Chondrocyte (in vitro differentiated cells): ENCODE measurements at regions not wholly inside any gene's neighbourhood (a gene's known extent, or its start where the extent isn't known, plus 50 kb on each side); places are given as distances from the start of the nearest gene placed in this dataset.

ENCODE experiments used
- DNase-seq: peaks from one replicate; pipeline ENCODE4 v3.0.0; 2021; ENCODE audit warnings: mixed read lengths, low spot score
- H3K27ac Mint-ChIP-seq: one replicate; pipeline ENCODE4 v1.8.0; 2021; ENCODE audit warnings: mild to moderate bottlenecking, moderate library complexity, mixed read lengths; ENCODE audit not compliant: unreplicated experiment
- H3K27me3 Mint-ChIP-seq: 2 replicates; pipeline ENCODE4 v1.8.0; 2021; ENCODE audit warnings: low read depth, mixed read lengths
- H3K36me3 Mint-ChIP-seq: 2 replicates; pipeline ENCODE4 v1.8.0; 2021; ENCODE audit warnings: low read depth, mixed read lengths
- H3K4me1 Mint-ChIP-seq: 2 replicates; pipeline ENCODE4 v1.8.0; 2021; ENCODE audit warnings: low read depth, mild to moderate bottlenecking, mixed read lengths
- H3K4me3 Mint-ChIP-seq: one replicate; pipeline ENCODE4 v1.8.0; 2021; ENCODE audit warnings: mild to moderate bottlenecking, moderate library complexity, mixed read lengths; ENCODE audit not compliant: unreplicated experiment
- H3K9me3 Mint-ChIP-seq: 2 replicates; pipeline ENCODE4 v1.8.0; 2021; ENCODE audit warnings: low read depth, mixed read lengths
- CTCF ChIP-seq: fragments of 200-600 bp; sonication (generic); IDR thresholded peaks from 2 replicates; pipeline ENCODE4 v1.5.0; 2021; ENCODE audit warnings: antibody characterized with exemption, mild to moderate bottlenecking, moderate library complexity

- Mint-ChIP-seq H3K27ac (no peak overlapping the region), H3K9me3 (no peaks in the 10 kb centered on the region), H3K27me3 (no peaks in the 10 kb centered on the region), H3K4me3 (no peak overlapping the region), H3K4me1 (no peaks in the 10 kb centered on the region), H3K36me3 (no peaks in the 10 kb centered on the region)
- no peak for TF ChIP-seq CTCF
- DNase-seq, result no peak
Measured at GRCh38 chr6:147677647-147678046, 169.2 kb downstream of the SAMD5 start.

GRCh38 chr6:147678253-147678652, 169.8 kb downstream of the SAMD5 start:
- no peak overlapping the region for H3K4me3 Mint-ChIP-seq
- H3K36me3 Mint-ChIP-seq, result no peaks in the 10 kb centered on the region
- H3K27ac Mint-ChIP-seq, result no peak overlapping the region
- no peak for TF ChIP-seq CTCF
- H3K4me1 Mint-ChIP-seq, result no peaks in the 10 kb centered on the region
- DNase-seq, result no peak
- no peaks in the 10 kb centered on the region for H3K9me3 Mint-ChIP-seq
- H3K27me3 Mint-ChIP-seq, result no peaks in the 10 kb centered on the region

GRCh38 chr6:147684906-147685305, 176.4 kb downstream of the SAMD5 start:
- no peak overlapping the region for H3K4me3 Mint-ChIP-seq
- DNase-seq, result no peak
- H3K9me3 Mint-ChIP-seq, result no peaks in the 10 kb centered on the region
- H3K36me3 Mint-ChIP-seq, result no peaks in the 10 kb centered on the region
- TF ChIP-seq CTCF, result no peak
- no peaks in the 10 kb centered on the region for H3K4me1 Mint-ChIP-seq
- no peaks in the 10 kb centered on the region for H3K27me3 Mint-ChIP-seq
- no peak overlapping the region for H3K27ac Mint-ChIP-seq

- Mint-ChIP-seq H3K27me3 (no peaks in the 10 kb centered on the region), H3K36me3 (no peaks in the 10 kb centered on the region), H3K27ac (no peak overlapping the region), H3K9me3 (no peaks in the 10 kb centered on the region), H3K4me3 (no peak overlapping the region), H3K4me1 (peaks cover 6% of the 10 kb centered on the region)
- no peak for TF ChIP-seq CTCF
- DNase-seq, result no peak
Measured at GRCh38 chr6:147689398-147689797, 180.9 kb downstream of the SAMD5 start.

- H3K27ac Mint-ChIP-seq, result no peak overlapping the region
- H3K4me1 Mint-ChIP-seq, result peaks cover 6% of the 10 kb centered on the region
- no peak overlapping the region for H3K4me3 Mint-ChIP-seq
- H3K36me3 Mint-ChIP-seq, result no peaks in the 10 kb centered on the region
- TF ChIP-seq CTCF, result no peak
- DNase-seq, result no peak
- no peaks in the 10 kb centered on the region for H3K27me3 Mint-ChIP-seq
- H3K9me3 Mint-ChIP-seq, result no peaks in the 10 kb centered on the region
Measured at GRCh38 chr6:147691446-147691845, 183.0 kb downstream of the SAMD5 start.
